HG03439 (cell line): ENCODE measurements at regions not wholly inside any gene's neighbourhood (a gene's known extent, or its start where the extent isn't known, plus 50 kb on each side); places are given as distances from the start of the nearest gene placed in this dataset.

Experiments used
- ATAC-seq: cut with Tn5 transposase; IDR thresholded peaks from one replicate; pipeline ENCODE4 v1.9.1; 2021; ENCODE audit warnings: mild to moderate bottlenecking, moderate library complexity; ENCODE audit not compliant: unreplicated experiment

- ATAC-seq = no peak
These were observed 130.1 kb upstream of the PIEZO2 start for GRCh38 chr18:11279461-11279860.

GRCh38 chr18:11276678-11277077 is 127.3 kb upstream of the PIEZO2 start:
- no peak for ATAC-seq

GRCh38 chr18:11274144-11274794 is 124.9 kb upstream of the PIEZO2 start:
- ATAC-seq = no peak

GRCh38 chr18:11272516-11272915 is 123.1 kb upstream of the PIEZO2 start:
- no peak for ATAC-seq

- ATAC-seq = no peak
These were observed 122.6 kb upstream of the PIEZO2 start for GRCh38 chr18:11271954-11272353.

GRCh38 chr18:11269257-11269656 is 119.9 kb upstream of the PIEZO2 start:
- no peak for ATAC-seq

GRCh38 chr18:11268741-11269233 is 119.4 kb upstream of the PIEZO2 start:
- no peak for ATAC-seq

GRCh38 chr18:11268153-11268552 is 118.8 kb upstream of the PIEZO2 start:
- ATAC-seq = no peak

- no peak for ATAC-seq
These were observed 117.6 kb upstream of the PIEZO2 start for GRCh38 chr18:11266781-11267480.

GRCh38 chr18:11261486-11261885 is 112.1 kb upstream of the PIEZO2 start:
- ATAC-seq = no peak

- ATAC-seq = no peak
These were observed 111.6 kb upstream of the PIEZO2 start for GRCh38 chr18:11260961-11261461.

GRCh38 chr18:11259469-11260150 is 110.2 kb upstream of the PIEZO2 start:
- ATAC-seq = no peak

- ATAC-seq = no peak
These were observed 108.8 kb upstream of the PIEZO2 start for GRCh38 chr18:11258039-11258610.

GRCh38 chr18:11256251-11256650 is 106.9 kb upstream of the PIEZO2 start:
- no peak for ATAC-seq

- ATAC-seq = no peak
These were observed 102.5 kb upstream of the PIEZO2 start for GRCh38 chr18:11251891-11252270.

- no peak for ATAC-seq
These were observed 102.0 kb upstream of the PIEZO2 start for GRCh38 chr18:11251229-11251890.

GRCh38 chr18:11249391-11249790 is 100.0 kb upstream of the PIEZO2 start:
- no peak for ATAC-seq

GRCh38 chr18:11247381-11247970 is 98.1 kb upstream of the PIEZO2 start:
- no peak for ATAC-seq

- ATAC-seq = no peak
These were observed 97.3 kb upstream of the PIEZO2 start for GRCh38 chr18:11246495-11247300.

- no peak for ATAC-seq
These were observed 96.5 kb upstream of the PIEZO2 start for GRCh38 chr18:11245879-11246278.
